OCI-LY3 (cell line): ENCODE measurements at regions not wholly inside any gene's neighbourhood (a gene's known extent, or its start where the extent isn't known, plus 50 kb on each side); places are given as distances from the start of the nearest gene placed in this dataset.

Experiments
- CTCF ChIP-seq: fragments of 200-600, 300-600 bp; sonication (generic); IDR thresholded peaks from 2 replicates; pipeline ENCODE4 v1.5.1; 2014; ENCODE audit warnings: antibody characterized with exemption, low read length, low read depth
- EZH2phosphoT487 ChIP-seq: fragments of 200-600 bp; shearing (Covaris generic); IDR thresholded peaks from 2 replicates; pipeline ENCODE4 v1.6.1; 2018; ENCODE audit warnings: antibody characterized with exemption, mixed run types, low read depth

GRCh38 chr13:26498656-26499601 is 58.6 kb upstream of the WASF3 start:
- TF ChIP-seq EZH2phosphoT487, result no peak
- no peak for TF ChIP-seq CTCF
